ENCODE measurements at regions not wholly inside any gene's neighbourhood (a gene's known extent, or its start where the extent isn't known, plus 50 kb on each side); places are given as distances from the start of the nearest gene placed in this dataset.
"Not testable (repeated sequence)": the region's sequence is repeated elsewhere in the genome, so short reads cannot be mapped to it uniquely, and the experiment has no call there.

DNA sequence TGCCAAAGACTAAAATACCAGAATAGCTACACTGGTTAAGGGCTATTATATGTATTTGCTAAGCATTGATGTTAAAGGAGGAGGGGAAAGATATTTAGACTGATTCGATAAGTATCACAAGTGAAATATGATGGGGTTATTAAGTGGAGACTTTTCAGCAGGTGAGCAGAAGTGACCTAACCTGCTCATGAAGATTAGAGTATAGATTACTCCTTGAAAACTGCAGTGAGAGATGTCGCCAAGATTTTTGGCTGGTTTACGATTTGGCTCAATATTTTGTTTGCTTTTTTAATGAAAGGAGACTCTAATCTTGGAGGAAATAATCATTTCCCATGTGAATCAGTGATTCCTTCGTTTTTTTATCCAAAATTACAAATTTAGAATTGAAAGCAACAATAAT is 1279.5 kb upstream of the TENM4 start:
- DNase-seq = no peak

DNA sequence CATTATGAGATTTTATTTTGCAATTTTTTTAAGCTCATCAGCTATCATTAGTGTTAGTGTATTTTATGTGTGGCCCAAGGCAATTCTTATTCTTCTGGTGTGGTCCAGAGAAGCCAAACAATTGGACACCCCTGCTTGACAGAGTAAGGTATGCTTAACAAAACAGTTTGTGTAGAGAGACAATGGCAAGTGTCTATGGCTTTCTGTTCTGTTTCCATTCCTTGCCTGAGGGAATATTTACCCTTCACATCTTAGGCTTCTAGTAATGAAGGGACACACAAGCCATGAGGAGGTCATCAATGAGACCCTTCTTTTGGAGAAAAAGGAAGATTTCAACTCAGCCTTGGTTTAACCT is 1278.4 kb upstream of the TENM4 start:
- no peak for DNase-seq

DNA sequence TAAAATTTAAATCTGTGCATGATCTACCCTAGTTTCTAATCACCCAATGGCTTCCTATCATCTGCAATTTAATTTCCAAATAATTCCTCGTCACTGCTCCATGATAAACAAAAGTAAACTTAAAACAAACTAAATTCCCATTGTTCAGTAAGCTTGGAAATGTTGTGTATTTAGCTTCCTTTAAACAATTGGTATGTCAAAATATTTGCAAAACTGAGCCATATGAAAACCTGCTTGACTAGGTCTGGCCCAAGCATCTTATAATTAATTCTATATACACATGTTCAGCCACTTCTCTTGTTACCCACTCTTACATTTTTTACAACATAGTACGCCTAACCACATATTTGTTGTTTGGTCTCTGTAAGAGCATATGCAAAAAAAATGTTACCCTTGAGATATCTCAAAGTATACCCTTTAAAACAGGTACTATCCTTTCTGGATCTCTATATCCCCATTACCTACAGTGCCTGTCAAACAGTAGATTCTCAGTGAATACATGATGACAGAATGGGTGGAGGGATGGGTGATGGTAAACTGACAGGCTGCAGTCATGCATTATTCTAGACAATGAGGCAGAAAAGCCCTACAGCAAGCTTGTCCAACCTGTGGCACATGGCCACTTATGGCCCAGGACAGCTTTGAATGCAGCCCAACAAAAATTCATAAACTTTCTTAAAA is 1277.9 kb upstream of the TENM4 start:
- DNase-seq = no peak

DNA sequence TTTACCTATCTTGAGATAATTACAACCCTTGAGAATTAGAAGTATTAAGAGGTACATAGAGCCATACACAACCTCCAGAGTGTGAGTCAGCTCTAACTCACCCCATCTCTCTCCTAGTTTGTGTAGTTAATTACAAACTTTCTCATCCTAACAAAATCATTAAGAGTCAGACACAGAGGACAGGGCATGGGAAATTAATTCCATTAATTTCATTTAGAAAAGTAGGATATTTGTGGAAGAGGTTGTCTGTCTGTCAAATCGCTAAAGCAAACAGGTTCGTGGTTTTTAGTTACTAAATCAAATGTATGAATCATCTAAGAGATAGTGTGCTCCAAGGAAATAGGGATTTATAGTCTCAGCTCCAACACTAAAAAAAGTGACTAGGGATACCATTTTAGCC is 1261.4 kb upstream of the TENM4 start:
- DNase-seq = no peak

DNA sequence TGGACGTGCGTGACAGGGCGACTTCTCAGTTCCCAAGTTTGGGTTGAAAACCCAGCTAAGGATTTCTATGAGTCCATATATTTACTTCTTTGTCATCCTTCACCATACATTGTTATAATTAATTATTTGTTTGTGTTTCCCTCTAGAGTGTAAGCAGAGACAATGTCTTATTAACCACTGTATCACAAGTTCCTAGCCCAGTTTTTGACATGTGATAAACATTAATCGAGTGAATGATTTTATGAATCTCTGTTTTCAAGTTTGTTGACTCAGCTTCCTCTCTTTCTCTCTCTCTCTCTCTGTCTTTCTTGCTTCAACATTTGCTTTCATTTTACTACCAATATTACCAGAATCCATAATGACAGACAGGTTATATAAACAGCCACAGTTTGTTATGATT is 1259.6 kb upstream of the TENM4 start:
- DNase-seq = no peak

DNA sequence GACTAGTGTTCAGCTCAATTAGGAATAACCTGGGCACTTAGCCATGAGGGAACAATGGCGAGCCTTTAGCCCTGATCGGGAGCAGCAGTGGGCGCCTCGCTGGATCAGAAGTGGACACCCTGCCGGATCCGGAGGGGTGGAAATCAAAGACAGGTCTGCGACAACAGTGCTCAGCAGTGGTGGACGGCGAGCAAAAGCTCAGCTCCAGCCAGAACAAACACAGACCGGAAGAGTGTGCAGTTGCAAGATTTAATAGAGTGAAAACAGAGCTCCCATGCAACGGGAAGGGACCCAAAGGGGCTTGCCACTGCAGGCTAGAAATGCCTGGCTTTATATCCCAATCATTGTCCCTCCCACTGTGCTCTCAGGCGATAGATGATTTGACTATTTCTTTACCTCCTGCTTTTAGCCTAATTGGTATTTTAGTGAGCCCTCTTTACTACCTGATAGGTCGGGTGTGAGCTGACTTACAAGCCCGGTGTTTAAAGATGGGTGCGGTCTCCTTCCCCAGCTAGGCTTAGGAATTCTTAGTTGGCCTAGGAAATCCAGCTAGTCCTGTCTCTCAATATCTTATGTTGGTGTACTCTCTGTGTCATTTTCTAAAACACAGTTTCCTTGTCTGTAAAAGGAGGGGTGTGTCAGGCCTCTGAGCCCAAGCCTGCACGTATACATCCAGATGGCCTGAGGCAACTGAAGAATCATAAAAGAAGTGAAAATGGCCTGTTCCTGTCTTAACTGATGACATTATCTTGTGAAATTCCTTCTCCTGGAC is 1258.8 kb upstream of the TENM4 start:
- DNase-seq = not testable (repeated sequence)

DNA sequence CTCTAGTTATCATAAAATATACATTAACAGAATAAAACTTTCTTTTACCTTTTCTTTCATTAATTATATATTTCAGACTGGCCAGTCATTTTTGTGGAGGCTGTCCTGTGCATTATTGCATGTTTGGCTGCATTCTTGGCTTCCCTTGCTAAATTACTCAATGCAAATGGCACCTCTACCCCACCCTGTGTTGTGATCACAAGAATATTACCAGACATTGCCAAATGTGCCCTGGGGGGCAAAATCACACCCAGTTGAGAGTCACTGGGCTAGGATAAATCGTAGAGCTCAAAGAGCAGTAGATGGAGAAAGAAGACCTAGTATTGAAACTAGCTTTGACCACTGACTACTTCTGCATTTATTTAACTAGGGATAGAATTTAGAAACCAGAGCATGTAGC is 1257.8 kb upstream of the TENM4 start:
- no peak for DNase-seq

DNA sequence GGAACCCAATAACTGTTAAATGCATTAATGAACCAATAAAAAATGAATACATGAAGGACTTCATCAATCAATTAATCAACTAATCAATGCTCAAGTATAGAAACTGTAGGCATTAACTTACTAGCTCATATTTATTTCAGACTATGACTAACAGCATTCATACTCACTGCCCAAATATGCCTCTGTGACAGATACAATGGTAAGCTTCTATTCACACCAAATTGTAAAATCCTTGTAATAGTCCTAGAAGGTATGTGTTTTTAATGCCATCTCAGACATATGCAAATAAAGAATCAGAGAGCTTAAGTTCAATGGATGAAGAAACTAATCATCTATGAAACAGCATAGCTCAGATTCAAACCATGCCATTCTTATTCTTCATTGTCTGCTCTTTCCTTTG is 1253.6 kb upstream of the TENM4 start:
- no peak for DNase-seq

DNA sequence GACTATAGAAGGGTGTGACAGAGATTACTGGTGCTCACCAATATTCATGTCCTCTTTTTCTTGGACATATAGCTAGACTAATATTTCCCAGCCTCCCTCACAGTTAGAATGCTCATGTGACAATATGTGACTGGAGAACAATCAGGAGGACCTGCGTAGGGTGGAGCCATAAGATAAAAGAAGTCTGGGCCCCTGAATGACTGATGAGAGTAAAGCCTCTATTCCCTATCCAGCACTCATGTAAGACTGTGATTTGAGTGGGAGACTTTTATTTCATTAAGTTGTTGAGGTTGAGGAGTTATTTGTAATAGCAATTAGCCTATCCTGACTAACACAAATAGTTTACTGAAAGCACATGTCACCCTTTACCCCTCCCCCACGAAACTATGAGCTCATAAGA is 1247.1 kb upstream of the TENM4 start:
- no peak for DNase-seq

DNA sequence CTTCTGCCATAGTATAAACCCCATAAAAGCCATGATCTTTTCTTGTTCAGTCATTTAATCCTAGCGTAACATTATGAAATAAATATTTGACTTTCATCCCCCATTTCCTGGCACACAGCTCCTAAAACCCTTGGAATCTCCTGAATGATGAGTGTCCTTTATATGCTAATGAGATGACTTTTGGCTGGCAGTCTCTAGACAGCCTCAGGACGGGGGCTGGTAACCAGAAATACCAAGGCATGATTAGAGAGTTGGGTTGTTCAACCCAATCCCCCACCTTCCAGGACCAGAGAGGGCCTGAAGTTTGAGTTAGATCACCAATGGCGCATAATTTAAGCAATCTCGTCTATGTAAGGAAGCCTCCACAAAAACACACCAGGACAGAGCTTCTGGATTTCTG is 1246.1 kb upstream of the TENM4 start:
- DNase-seq = no peak

DNA sequence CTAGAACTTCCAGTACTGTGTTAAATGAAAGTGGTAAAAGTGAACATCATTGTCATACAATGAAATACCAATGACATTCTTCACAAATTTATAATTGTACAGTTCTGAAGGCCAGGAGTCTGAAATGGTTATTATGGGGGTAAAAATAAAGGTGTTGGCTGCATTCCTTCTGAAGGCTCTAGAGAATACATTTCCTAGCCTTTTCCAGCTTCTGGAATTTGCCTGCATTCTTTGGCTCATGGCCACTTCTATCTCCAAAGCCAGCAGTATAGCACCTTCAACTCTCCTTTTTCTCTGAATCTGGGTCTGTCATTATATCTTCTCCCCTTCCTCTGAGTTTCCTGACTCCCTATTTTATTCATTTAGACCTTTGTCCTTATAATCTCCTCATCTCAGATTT is 1232.7 kb upstream of the TENM4 start:
- DNase-seq = no peak

DNA sequence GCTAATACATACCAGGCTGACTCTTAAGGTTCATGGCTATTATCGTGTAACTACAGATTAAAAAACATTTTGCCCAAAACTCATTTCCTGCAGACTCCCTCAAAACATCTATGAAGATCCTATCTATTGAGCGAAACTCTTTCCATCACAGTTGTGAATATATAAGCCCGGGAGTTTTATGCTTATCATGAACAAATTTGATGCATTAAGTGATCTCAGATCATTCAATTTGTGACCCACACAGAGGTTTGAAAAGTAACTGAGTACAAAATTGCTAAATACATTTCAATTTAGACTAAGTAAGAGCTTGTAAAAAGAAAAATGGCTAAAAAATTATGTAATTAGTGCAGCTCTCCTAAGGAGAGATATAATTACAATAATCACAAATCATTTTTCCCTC is 1228.8 kb upstream of the TENM4 start:
- DNase-seq = no peak

DNA sequence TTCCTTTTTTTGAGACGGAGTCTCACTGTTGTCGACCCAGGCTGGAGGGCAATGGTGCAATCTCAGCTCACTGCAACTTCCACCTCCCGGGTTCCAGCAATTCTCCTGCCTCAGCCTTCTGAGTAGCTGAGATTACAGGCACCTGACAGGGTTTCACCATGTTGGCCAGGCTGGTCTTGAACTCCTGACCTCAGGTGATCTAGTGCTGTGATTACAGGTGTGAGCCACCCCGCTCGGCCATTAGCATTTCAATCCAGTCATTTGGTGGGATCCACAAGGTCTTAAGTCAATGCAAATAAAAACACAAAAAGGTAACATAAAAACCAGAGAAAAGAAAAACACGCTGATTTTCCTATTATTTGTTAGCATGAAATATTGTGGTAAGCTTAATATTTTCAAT is 1227.2 kb upstream of the TENM4 start:
- DNase-seq = no peak

DNA sequence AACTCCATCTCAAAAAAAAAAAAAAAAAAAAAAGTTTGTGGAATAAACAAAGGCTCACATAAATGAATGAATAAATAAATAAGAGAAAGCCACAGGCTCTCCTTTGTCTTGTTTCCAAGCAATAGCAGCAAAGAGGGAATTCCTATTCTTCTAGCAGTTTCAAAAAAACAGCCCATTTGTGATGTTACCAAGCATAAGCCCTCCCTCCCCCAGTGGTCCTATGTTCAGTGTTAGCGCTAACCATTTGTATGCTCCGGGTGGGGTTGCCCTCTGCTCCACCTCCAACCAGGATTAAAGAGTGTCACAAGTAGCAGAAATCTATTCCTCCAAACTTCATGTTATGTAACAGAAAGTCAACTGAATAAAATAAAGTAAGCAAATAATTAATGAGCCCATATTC is 1215.0 kb upstream of the TENM4 start:
- DNase-seq = no peak

DNA sequence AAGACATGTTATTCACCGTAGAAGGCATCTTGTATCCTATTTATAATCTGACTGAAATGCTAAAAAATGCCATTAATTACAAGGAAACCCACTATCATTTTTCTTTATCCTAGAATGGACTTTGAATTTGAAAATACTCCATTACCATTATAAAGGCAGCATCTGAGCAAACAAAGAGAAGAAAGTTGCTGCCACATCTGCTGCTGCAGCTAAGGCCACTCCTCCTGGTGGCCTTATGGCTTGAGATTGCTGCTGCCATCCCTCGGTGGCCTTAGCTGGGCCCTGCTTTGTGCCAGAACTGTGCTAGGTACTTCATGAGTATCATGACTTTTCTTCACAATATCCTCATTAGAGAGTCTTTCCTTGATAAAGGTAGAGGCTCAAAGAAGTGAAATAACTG is 1210.1 kb upstream of the TENM4 start:
- no peak for DNase-seq

DNA sequence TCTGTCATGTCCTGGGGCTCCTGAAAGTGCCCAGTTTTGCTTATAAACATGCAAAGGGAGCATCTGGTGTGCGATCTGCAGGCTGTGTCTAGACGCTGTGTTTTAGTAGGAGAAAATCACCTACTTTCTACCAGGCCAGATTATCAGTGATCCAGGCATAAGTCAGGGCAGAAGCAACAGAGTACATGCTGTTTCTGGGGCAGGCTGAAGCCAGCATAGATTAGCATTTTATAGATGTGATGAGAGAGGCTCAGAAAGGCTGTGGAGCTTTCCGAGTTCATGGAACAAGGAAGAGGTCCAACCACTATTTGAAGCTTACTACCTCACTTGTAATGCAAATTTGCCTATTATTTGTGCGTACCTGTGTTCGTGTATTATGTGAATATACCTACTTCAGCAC is 1208.4 kb upstream of the TENM4 start:
- DNase-seq = no peak

DNA sequence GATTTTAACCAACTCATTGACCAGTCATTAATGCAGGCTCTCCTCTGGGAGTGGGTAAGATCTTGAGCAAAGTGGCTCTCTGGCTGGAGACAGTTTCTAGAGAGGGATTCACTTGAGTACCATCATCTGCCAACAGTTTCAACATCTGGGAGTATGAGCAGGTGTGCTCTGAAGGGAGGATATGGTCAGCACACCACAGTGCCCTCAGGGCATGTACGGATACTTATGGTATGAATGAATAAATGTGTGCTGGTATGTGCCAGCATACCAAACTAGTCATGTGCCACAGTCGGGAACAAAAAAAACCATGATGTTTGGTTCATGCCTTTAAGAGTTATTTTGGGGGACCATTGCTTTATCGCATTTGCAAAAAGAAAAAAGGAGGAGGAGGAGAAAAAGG is 1197.5 kb upstream of the TENM4 start:
- no peak for DNase-seq

DNA sequence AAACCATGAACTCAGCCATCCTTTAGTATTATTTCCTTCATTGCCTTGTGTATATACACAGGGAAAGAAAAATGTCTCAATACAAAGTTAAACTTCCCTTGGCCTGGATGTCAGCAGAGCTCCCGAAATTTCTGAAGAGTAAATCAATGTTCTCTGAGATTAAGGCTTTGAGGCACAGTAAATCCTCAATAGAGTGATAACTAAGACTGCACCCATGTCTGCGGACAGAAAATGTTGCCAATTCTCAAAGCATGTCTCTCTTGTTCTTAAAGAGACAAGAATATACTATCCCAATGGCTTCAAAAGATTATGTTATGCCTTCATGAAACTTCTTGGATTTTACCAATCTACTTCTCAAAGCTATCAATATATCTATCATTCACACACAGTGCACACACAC is 1196.7 kb upstream of the TENM4 start:
- no peak for DNase-seq

DNA sequence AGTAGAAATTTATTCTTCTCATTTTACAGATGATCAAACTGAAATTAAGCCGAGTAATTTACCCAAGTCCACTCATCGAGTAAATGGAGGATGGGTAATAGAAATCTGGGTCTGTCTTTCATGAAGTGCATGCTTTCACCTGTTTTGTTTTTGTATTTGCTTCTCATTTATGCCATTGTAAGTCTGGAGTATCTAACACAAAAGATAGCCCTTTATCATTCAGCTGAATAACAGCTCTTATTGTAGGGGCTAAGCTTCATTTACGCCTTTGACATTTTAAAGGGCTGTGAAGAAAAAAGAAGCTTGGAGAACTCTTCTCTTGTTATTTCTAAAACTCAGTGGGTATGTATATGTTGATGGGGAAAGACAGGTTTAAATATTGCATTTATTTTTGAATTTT is 1196.2 kb upstream of the TENM4 start:
- DNase-seq = no peak

DNA sequence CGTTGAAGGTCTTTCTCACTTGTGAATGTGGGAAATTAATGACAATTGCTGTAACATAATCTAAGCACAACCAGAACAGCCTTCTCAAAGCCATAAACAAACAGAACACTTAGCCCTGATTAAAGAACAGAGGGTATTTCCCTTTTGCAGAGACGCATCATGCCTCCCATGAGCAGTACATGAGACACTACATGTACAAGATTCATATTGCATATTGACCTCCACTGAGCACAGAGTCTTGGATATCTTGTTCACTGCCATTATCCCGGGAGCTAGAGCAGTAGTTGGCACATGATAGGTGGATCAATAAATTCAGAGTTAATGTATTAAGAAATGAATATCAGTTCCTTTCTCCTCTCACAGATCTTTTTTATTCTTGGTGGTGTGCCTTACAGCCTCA is 1194.3 kb upstream of the TENM4 start:
- DNase-seq = no peak

DNA sequence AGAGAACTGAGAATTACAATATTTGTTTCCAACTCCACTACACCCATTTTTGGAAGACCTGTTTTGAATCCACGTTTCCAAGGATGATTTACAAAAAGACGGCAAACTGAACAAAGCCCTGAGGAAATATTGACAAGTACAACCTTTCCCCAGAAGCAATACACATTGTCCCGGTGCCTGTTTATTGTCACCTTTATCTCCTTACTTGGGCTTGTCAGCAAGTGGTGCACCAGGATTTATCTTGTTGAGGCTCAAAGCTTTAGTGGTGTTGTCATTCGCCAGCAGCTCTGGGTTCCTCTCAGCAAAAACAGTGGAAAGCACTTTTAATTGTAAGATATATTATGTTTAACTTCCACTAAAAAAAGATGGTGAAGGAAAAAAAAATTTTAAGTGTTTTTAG is 1191.9 kb upstream of the TENM4 start:
- DNase-seq = no peak

DNA sequence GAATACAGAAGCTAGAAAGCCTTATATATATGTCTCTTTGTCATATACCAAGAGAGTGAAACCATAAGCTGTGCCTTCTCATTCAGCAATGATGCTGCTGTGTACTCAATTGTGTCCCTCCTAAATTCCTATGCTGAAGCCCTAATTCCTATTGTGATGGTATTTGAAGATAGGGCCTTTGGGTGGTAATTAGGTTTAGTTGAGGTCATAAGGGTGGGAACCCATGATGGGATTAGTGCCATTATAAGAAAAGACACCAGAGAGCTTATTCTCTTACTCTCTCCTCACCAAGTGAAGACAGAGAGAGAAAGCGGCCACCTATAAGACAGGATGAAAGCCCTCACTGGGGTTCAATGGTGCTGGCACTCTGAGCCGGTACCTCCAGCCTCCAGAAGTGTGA is 1191.3 kb upstream of the TENM4 start:
- DNase-seq = no peak

DNA sequence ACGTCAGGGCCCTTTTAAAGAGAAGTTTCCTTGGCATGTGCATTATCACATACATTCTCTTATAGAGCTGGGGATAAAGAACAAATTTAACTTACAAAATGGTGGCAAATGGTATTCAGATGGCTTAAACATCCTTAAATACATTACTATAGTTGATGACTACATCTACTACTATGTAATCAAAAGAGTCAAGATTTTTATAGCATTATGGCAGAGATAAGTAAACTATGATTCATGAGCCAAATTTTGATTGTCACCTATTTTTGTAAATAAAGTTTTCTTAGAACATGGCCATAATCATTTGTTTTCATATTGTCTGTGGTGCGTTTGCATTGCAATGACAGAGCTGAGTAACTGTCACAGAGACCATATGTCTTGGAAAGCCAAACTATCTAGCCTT is 1188.6 kb upstream of the TENM4 start:
- DNase-seq = no peak

DNA sequence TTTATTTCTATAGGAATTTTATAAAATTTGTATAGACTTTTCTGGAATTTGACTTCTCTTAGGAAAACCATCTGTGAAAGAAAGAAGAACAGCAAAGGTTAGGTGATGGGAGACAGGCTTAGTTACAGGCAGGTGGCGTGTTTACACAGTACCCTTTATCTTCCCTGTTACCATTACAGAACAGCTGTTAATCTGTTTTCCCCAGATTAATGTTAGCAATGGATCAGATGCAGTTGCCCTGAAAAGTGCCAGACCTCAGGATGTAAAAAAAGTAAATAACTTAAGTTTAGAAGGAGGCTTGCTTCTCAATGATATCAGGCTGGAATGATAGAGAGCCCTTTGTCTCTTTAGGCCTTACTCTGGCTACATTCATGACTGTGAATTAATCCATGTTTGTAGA is 1186.5 kb upstream of the TENM4 start:
- no peak for DNase-seq

DNA sequence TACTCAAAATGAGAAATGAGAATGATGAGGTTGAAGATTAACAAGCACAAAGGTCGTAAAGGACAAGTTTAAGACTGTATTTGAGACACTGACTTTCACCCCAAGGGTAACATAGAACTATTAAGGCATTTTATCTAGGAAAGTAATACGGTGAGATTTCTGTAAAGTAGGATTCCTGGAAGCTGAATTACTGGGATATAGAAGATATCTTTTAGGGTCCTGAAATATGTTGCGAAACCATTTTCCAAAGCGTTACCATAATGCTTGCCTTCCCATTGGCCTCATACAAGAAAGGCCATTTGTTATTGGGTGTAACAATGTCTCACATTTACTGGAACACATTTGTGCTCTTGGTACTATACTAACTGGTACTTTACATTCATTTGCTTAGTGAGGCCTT is 1185.9 kb upstream of the TENM4 start:
- no peak for DNase-seq
